ENCODE measurements at regions not wholly inside any gene's neighbourhood (a gene's known extent, or its start where the extent isn't known, plus 50 kb on each side); places are given as distances from the start of the nearest gene placed in this dataset.
"Not testable (repeated sequence)": the region's sequence is repeated elsewhere in the genome, so short reads cannot be mapped to it uniquely, and the experiment has no call there.

DNA sequence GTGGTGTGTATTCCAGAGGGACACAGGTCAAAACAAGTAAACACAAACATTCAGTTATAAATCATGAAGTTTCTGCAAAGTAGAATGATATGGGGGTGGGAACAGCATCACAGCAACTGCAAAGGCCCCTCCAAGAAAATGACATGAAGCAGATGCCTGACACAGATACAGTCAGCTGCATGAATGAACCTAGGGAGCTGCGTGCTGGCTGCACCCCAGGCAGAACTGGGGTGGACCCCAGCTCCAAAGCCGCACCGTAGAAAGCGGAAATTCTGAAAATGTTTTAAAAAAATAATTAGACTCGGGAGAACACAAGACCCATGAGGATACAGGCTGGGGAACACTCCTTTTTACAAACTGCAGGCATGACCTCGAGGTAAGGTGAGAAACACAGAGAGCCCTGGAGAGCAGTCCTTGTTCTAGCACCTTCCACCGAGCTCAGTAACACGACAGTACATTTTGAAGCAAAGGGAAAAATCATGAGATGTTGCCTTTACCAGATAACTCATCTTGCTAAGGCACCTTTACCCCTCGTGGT is 323.8 kb downstream of the SOX9 start:
- DNase-seq (ENCODE audit: low read depth in 3 of 3, low spot score in 1 of 3): no peak

DNA sequence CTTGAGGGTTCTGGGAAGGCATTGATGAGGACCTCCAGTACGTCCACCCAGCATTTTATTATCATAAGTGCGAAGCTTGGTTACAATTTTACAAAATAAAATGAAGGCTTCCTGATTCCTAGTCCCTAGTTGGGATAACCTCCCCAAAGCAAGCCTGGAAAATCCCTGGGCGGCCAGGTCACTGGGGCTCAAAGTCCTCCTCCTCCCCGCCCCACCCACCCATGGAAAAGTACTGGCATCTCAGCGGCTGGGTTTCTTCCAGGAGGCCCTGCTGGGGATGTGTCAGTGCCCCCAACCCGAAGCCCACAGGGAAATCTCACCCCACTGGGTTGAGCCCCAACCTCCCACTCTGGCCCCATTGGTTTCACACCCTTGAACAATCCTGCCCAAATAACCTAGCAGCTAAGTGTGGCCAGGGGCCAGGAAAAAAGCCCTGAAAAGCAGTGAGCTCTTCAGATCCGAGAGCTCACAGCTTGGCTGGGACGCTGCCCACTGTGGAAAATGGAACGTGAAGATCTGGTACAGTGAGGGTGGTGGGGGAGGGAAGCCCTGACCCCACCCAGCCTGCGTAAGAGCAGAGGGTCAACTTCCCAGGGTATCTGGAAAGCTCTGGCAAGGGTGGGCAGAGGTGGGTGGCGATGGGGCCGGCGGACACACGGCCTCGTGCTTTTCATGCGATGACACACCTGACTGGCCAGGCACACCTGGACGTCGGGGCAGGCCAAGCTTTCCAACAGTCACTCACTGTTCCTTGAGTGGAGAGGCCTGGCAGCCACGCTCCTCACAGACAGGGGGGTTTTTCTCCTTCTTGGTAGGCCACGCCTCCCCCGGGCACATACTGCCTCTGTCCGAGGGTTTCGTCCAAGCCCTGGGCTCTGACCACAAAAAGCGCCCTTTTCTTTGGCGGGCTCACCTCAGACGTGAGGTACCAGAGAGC is 324.5 kb downstream of the SOX9 start:
- DNase-seq (ENCODE audit: low read depth in 3 of 3, low spot score in 1 of 3): no peak

DNA sequence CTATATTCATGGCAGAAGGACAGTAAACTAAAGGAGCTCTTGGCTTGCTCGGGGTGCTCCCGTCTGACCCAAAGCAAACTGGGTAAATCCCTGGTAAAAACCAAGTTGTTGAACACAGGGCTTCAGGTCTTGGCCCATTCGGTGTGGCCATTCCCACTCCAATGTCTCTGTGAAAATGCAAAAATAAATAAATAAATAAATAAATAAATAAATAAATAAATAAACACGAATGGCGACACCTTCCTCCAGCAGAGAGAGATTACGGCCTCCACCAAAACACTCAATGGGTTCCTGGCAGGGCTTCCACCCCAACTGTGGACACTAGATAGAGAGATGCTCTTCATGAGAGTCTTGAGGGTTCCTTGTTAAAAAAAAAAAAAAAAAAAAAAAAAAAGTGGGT is 325.3 kb downstream of the SOX9 start:
- DNase-seq (ENCODE audit: low read depth in 3 of 3, low spot score in 1 of 3): no peak

DNA sequence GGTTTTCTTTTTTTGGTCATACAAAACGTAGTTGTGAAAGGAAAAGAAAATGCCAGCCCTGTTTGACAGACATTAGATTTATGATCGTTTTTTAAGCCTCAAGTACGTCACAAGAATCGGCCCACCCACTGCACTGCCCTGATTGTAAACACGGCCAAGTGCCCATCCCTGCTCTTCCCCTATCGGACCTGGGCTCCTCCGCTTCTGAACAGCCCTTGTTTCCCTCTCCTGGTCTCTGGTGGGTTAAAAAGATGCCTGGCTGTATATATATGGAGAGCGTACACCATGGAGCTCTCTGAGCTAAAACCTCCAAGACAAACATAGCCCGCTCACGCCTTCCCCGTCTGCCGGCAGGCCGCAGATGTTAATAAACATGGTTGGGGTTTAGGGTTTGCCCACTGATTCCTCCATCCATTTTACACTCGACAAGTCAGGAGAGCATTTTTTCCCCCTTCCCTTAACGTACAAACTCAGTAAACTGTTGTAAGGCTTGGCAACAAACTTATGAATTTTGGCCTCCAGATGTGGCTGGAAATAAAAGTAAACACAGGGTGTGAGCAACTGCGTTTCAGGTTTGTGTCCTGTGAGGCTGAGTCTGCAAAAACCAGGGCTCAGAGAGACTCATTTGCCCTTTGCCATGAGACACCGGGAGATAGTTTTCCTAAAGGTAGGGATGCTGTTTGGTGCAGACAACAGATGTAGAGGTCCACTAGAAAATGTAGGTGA is 325.9 kb downstream of the SOX9 start:
- DNase-seq (ENCODE audit: low read depth in 3 of 3, low spot score in 1 of 3): no peak

DNA sequence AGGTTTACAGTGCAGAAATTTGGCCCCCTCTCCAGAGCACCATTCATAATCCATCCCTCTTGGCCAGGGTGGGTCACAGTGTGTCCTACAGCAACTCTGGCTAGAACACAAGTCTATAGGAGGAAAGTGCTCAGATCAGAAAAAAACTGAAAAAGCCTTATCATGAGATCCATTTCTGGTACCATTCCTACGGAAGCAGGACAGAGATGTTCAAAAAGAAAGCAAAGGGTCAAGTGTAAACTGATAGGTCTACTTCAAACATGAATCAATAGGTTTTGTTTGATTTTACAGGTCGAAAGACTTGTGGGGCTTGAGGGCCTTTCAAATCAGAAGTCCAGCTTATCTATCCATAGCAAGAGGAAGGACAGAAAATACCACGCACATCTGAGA is 326.4 kb downstream of the SOX9 start:
- no peak for DNase-seq (ENCODE audit: low read depth in 3 of 3, low spot score in 1 of 3)

DNA sequence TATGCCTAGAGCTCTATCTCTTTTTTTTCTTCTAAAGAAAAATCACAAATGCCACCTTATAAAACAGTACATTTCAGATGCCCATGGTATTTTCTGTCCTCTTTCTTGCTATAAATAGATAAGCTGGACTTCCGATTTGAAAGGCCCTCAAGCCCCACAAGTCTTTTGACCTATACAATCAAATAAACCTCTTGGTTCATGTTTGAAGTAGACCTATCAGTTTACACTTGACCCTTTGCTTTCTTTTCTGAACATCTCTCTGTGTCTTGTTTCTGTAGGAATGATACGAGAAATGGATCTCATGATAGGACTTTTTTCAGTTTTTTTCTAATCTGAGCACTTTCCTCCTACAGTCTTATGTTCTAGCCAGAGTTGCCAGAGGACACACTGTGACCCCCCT is 327.2 kb downstream of the SOX9 start:
- no peak for DNase-seq (ENCODE audit: low read depth in 3 of 3, low spot score in 1 of 3)

DNA sequence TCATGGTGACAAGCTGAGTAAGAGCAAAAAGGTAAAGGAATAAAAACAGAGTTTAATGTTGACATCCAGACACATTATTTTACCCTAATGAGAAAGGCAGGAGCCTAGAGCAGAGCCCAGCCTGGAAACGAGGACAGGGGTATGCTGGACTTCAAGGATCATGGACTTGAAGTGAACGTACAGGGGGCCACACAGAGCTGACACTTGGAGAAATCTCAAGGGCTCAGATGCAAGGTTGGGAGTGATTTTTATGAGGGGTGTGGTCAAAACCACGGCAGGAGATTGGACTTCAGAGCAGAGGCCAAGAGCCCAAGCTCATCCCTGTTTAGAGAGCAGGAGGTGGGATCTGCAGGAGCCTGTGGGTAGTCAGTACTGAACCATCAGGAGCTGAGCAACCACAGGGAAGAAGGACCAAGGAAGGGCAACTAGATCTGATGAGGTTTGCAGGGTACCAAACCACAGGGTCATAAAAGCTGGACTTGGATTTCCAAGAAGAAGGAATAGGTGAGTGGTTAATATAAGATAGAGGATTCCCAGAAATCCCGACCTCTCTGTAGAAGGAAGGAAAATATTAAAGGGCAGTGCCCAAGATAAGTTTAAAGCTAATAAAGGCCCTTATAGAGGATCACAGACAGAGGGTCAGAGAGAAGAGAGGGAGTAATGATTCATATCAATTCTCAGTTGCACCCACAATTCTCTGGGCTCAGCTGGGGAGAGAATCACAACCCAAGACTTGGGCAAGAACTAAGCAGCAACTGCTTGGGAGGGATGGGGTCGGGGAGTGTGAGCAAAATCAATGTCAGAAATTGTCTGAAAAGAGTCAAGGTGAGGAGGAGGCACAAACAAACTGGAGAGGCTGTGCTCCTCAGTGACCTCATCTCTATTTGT is 331.7 kb downstream of the SOX9 start:
- no peak for DNase-seq (ENCODE audit: low read depth in 3 of 3, low spot score in 1 of 3)

DNA sequence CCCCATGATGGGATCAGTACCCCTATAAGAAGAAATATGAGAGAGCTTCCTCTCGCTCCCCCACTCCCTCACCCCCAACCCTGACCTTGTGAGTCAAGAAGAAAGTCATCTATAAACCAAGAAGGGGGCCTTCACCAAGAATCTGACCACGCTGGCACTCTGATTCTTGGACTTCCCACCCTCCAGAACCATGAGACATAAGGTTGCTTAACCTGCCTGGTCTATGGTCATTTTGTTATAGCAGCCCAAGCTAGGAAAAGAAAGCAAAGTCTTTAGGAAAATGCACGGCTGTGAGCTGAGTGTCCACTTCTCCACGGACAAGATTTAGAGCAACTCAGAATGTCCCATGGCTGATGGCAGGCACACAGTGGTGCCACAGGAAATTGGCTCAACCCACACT is 333.5 kb downstream of the SOX9 start:
- DNase-seq (ENCODE audit: low read depth in 3 of 3, low spot score in 1 of 3): no peak

DNA sequence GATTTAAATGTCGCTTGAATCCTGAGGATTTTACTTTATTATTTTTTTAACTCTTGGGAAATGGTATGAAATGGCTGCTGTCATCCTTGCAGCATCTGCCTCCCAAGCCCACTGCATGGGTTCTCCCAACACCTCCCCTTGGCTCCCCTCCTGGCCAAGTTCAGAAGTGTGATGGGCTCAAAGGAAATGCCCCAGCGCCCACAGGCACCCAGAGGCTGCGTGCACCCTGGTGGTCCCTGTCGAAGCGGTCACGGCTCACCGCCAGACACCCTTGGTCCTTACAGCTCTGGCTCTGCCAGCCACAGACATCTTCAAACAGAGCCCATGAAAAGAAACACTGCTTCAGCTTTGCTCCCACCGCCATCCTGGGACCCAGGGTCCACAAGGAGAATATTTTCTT is 334.7 kb downstream of the SOX9 start:
- DNase-seq (ENCODE audit: low read depth in 3 of 3, low spot score in 1 of 3): no peak

DNA sequence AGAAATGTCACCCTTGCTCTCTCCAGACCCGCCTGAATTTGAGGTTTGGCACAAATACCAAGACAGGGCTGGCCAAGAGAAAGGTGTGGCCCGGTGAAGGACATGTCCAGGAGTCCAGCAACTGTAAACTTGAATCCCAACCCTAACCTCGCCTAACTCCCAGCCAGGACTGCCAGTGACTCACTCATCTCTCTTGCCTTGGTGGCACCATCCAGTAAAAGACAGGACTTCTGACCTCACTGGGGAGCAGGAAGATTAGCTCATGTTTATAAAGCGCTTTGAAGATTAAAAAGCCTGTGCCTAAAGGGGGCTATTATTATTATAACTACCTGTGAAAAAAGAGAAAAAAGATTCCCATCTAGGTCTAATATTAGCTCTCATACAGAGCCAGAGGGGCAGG is 335.3 kb downstream of the SOX9 start:
- DNase-seq (ENCODE audit: low read depth in 3 of 3, low spot score in 1 of 3): no peak

DNA sequence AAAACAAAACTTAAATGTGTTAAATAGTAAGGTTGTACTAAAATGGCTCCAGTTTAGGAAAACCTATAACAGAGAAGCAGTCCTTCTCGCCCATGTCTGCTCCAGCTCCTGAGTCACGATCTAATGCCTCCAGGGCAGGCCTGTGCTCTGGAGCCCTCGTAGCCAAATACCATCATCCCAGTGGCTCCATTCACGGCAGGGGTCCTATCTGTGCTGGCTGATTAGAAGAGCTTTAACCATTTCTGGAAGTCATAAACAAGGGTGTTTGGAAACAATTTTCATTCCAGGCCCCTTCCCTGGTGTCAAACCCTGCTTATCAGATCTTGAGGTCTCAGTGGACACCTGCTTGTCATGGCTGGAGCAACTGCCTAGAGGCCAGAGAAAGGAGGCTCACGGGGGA is 336.9 kb downstream of the SOX9 start:
- no peak for DNase-seq (ENCODE audit: low read depth in 3 of 3, low spot score in 1 of 3)

DNA sequence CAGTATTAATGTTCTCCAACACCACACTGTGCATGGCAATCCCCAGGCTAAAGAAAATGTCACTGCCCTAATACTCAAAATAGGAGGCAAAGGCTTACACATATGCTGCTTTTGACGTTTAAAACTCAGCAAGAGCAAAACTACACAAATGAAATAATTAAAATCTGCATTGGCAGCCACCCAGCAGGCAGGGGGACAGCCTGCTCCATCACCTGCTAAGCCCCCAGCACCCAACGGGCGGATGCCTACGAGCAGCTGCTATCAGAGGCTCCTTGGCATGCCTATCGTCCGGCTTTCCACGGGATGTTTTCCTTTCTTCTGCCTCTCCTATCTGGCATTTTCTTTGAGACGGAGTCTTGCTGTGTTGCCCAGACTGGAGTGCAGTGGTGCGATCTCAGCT is 337.5 kb downstream of the SOX9 start:
- DNase-seq (ENCODE audit: low read depth in 3 of 3, low spot score in 1 of 3): no peak

DNA sequence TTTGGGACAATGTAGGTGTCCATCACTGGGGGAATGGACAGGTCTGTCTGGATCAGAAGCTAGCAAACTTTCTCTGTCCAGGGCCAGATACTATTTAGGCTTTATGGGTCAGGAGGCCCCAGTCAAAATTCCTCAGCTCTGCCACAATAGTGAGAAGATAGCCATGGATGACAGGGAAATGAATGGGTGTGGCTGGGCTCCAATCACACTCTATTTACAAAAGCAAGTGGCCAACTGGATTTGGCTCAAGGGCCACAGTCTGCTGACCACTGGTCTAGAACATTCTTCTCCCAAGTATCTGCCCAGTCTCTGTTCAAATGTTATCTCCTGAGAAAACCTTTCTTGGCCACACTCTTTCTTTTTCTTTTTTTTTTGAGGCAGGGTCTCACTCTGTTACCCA is 339.9 kb downstream of the SOX9 start:
- no peak for DNase-seq (ENCODE audit: low read depth in 3 of 3, low spot score in 1 of 3)

DNA sequence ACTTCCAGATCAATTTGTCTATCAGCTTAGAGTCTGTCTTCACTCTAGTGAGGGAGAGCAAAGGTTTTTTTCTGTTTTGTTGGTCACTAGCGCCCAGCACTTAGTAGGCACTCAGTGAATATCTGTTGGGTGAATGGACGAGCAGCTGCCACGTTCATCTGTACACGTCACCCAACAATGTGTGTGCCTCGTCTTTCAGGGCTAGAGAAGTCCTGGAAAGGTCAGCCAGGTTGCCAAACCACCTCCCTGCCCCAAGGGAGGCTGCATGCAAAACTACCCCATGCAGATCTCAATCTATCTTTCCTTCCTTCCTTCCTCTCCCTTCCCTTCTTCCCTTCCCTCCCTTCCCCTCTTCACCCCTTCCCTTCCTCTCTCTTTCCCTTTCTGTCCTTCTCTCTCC is 340.9 kb downstream of the SOX9 start:
- DNase-seq (ENCODE audit: low read depth in 3 of 3, low spot score in 1 of 3): no peak

DNA sequence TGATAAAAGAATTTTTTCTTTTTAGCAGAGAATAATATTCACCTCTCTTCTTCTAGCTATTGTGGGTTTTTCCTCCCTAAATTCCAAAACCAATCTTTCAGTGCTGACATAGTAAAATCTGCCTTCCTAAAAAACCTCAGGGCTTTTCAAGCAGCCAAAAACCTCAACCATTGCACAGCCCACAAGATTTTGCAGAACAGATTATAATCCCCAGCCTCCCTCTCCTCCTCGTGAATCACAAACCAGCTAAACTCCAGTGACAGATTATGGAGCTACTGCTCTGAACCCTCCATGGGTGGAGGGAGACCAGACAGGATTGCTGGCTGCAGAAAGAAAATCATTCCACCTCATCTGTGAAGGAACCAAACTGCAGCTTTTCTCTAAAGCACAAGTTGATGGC is 341.6 kb downstream of the SOX9 start:
- no peak for DNase-seq (ENCODE audit: low read depth in 3 of 3, low spot score in 1 of 3)

DNA sequence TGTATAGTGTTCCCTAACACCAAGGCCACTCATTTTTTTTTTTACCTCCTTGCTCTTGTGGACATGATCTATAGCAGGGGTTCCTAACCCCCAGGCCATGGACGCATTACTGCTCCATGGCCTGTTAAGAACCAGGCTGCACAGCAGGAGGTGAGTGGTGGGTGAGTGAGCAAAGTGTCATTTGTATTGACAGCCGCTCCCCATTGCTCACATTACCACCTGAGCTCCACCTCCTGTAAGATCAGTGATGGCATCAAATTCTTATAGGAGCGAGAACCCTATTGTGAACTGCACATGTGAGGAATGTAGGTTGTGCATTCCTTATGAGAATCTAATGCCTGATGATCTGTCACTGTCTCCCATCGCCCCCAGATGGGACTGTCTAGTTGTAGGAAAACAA is 342.0 kb downstream of the SOX9 start:
- no peak for DNase-seq (ENCODE audit: low read depth in 3 of 3, low spot score in 1 of 3)

DNA sequence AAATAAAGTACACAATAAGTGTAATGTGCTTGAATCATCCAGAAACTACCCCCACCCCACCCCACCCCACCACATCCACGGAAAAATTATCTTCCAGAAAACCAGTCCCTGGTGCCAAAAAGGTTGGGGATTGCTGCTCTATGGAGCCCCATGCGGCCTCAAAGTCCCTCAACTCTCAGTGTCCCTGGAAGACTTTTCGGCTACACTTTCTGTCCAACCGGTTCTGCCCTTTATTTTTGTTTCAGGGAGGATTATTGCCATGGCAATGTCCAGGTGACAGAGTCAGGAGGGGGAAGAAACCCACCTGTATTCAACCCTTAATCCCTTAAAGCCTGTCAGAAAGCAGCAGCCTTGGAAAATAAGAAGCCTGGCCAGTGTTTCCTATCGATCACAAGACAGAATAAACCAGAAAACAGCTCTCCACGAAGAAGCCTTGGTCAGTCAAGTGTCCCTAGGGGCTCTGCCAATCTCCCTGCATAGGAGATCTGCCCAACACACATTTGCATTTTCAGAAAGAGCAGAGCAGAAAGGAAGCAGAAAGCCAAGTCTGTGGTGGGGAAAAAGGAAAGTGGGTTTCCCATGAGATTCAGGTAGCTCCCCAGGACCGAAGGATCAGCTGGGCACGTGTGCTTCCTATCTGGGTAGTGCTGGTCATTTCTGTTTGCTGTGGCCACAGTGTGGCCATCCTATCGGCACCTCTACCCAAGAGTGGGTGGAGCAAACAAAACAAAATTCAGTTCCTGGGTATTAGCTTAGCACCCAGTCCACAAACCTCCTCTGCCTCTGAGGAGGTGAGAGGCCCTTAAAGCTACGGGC is 342.7 kb downstream of the SOX9 start:
- no peak for DNase-seq (ENCODE audit: low read depth in 3 of 3, low spot score in 1 of 3)

DNA sequence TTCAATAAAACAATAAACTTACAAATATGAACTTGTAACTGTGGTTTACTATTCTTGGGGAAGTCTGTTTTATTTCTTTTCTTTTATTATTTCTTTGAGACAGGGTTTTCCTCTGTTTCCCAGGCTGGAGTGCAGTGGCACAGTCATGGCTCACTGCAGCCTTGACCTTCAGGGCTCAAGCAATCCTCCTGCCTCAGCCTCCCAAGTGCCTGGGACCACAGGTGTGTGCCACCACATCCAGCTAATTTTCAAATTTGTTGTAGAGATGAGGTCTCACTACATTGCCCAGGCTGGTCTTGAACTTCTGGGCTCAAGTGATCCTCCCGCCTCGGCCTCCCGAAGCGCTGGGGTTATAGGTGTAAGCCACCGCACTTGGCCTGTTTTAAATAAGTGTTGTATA is 343.4 kb downstream of the SOX9 start:
- not testable (repeated sequence) for DNase-seq (ENCODE audit: low read depth in 3 of 3, low spot score in 1 of 3)

DNA sequence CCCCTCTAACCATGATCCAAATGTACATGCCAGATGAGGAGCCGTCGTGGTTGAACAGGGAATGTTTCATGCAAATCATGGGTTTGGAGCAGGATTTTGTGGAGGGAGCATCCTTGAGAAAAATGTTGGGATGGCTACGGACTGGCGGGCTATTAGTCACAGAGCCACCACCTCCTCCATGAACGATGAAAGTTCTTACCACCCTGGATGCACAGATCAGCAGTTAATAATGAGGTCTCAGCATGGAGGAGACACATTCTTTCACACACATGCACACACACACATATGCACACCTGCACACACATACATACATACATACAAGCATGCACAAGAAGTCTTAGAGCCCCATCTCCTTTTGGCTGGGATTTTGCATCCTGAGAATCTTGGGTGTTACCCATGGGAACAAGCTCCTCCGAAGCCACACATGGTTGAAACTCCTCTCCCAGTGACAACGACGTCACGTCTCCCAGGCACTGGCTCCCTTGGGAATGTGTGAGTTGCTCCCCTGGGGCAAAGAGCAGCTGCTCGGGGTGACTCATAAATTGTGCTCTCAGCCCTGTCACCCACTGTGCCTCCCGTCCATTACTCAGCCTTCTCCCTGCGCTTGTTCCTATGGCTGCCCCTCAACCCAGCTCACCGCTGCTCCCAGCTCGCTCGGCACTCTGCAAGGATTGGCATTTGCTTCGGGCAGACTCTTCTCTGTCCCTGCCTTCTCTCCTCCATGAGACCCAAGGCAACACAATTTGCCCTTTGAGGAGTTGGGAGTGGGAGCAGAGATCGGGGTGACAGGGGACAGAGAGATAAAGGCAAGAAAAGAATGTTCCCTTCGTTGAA is 344.6 kb downstream of the SOX9 start:
- no peak for DNase-seq (ENCODE audit: low read depth in 3 of 3, low spot score in 1 of 3)

DNA sequence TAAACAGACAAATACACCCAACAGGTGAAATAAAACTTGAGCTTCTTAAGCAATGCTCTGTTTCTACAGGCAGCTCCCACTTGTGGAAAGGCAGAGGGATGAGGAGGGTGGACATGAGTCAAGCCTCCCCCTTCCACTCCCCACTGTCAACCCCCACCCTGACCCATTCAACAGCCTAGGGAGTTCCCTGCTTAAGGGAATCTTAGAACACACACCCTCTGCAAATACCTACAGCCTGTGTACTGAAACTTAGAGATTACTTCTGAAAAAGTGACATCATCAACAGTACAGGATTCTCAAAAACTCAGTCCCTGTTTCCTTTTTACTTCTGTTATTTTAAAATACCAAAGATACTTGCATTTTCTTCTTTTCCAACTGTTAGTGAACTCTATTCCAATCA is 345.4 kb downstream of the SOX9 start:
- DNase-seq (ENCODE audit: low read depth in 3 of 3, low spot score in 1 of 3): no peak
